DOHH2 (cell line): ENCODE measurements at regions not wholly inside any gene's neighbourhood (a gene's known extent, or its start where the extent isn't known, plus 50 kb on each side); places are given as distances from the start of the nearest gene placed in this dataset.

ENCODE experiments used
- EZH2phosphoT487 ChIP-seq: fragments of 200-600 bp; sonication (generic); IDR thresholded peaks from 2 replicates; pipeline ENCODE4 v1.6.1; 2017; ENCODE audit warnings: borderline replicate concordance, mild to moderate bottlenecking, antibody characterized with exemption, low read length, moderate library complexity, mixed read lengths
- TF ChIP-seq, protein P1 (sequence below): fragments of 200-600 bp; sonication (generic); IDR thresholded peaks from one replicate; pipeline ENCODE4 v1.5.1; 2014; ENCODE audit warnings: antibody characterized with exemption, mild to moderate bottlenecking, low read depth, low read length; ENCODE audit not compliant: poor library complexity, severe bottlenecking

DNA sequence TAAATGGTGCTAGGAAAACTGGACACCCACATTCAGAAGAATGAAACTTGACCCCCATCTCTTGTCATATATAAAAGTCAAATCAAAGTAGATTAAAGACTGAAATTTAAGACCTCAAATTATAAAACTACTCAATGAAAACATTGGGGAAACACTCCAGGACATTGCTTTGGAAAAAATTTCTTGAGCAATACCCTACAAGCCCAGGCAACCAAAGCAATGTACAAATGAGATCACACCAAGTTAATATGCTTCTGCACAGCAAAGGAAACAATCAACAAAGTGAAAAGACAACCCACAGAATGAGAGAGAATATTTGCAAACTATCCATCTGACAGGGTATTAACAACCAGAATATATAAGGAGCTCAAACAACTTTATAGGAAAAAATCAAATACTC lies 407.9 kb upstream of the BTBD3 start:
- TF ChIP-seq, protein P1, sequence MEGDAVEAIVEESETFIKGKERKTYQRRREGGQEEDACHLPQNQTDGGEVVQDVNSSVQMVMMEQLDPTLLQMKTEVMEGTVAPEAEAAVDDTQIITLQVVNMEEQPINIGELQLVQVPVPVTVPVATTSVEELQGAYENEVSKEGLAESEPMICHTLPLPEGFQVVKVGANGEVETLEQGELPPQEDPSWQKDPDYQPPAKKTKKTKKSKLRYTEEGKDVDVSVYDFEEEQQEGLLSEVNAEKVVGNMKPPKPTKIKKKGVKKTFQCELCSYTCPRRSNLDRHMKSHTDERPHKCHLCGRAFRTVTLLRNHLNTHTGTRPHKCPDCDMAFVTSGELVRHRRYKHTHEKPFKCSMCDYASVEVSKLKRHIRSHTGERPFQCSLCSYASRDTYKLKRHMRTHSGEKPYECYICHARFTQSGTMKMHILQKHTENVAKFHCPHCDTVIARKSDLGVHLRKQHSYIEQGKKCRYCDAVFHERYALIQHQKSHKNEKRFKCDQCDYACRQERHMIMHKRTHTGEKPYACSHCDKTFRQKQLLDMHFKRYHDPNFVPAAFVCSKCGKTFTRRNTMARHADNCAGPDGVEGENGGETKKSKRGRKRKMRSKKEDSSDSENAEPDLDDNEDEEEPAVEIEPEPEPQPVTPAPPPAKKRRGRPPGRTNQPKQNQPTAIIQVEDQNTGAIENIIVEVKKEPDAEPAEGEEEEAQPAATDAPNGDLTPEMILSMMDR = no peak
- TF ChIP-seq EZH2phosphoT487 = no peak
